MCF 10A (cell line): ENCODE measurements at regions not wholly inside any gene's neighbourhood (a gene's known extent, or its start where the extent isn't known, plus 50 kb on each side); places are given as distances from the start of the nearest gene placed in this dataset.

ENCODE experiments used
- BruUV-seq: library from RNA; stranded (reverse); fragments of 400-500 nt; replicated peaks from 2 replicates; lab custom pipeline; 2021; lab: Mats Ljungman, UMichigan
- CTCF ChIA-PET: fragments of 300-600 bp; sonication (Branson Sonifier 250); formaldehyde crosslinking; extraction: SDS; loops from one replicate; lab custom pipeline; 2021; ENCODE audit warnings: antibody characterized with exemption, inconsistent platforms; lab: Yijun Ruan, JAX
- POLR2A ChIA-PET: fragments of 300-600, 350-650 bp; sonication (Branson Sonifier 250); formaldehyde crosslinking; extraction: SDS; loops from one replicate; lab custom pipeline; 2020; ENCODE audit warnings: antibody characterized with exemption, inconsistent platforms; lab: Yijun Ruan, JAX
- DNase-seq: peaks from one replicate; pipeline ENCODE4 v3.0.0-alpha.2; 2018; ENCODE audit not compliant: unreplicated experiment
- H3K27ac Mint-ChIP-seq: one replicate; pipeline ENCODE4 v1.8.0; 2022; ENCODE audit warnings: mild to moderate bottlenecking, low read depth, mixed read lengths; ENCODE audit not compliant: unreplicated experiment
- H3K27me3 Mint-ChIP-seq: one replicate; pipeline ENCODE4 v1.8.0; 2022; ENCODE audit warnings: mixed read lengths; ENCODE audit not compliant: insufficient read depth, unreplicated experiment
- H3K36me3 Mint-ChIP-seq: one replicate; pipeline ENCODE4 v1.8.0; 2022; ENCODE audit warnings: mild to moderate bottlenecking, moderate library complexity, mixed read lengths; ENCODE audit not compliant: insufficient read depth, unreplicated experiment
- H3K4me1 Mint-ChIP-seq: one replicate; pipeline ENCODE4 v1.8.0; 2022; ENCODE audit warnings: mixed read lengths; ENCODE audit not compliant: insufficient read depth, unreplicated experiment
- H3K4me3 Mint-ChIP-seq: one replicate; pipeline ENCODE4 v1.8.0; 2022; ENCODE audit warnings: mild to moderate bottlenecking, moderate library complexity, mixed read lengths; ENCODE audit not compliant: unreplicated experiment
- H3K9me3 Mint-ChIP-seq: one replicate; pipeline ENCODE4 v1.8.0; 2022; ENCODE audit warnings: mixed read lengths; ENCODE audit not compliant: unreplicated experiment
- CTCF ChIP-seq: fragments of 200-600 bp; IDR thresholded peaks from one replicate; pipeline ENCODE4 v1.8.0; 2022; ENCODE audit warnings: antibody characterized with exemption, mild to moderate bottlenecking; ENCODE audit not compliant: unreplicated experiment
- intact Hi-C: fragments of 100-400 bp; cut with micrococcal nuclease; formaldehyde crosslinking; loops from 2 replicates; pipeline ENCODE4 v1.14.1; 2022

GRCh38 chr4:166239354-166239753 lies 366.3 kb downstream of the TLL1 start:
- ChIA-PET CTCF (no interaction called here), POLR2A (interaction anchor here (0.5 kb wide), 1 partner anchor 40 kb away, joined by 3 read pairs; no protein-coding TSS in a partner anchor)

GRCh38 chr4:166252487-166253402 lies 379.7 kb downstream of the TLL1 start:
- Mint-ChIP-seq H3K4me1 (no peaks in the 10 kb centered on the region), H3K4me3 (no peak overlapping the region), H3K27ac (no peak overlapping the region), H3K27me3 (no peaks in the 10 kb centered on the region), H3K36me3 (no peaks in the 10 kb centered on the region), H3K9me3 (no peaks in the 10 kb centered on the region)
- TF ChIP-seq CTCF: peak; percentile 45
- CTCF ChIA-PET: interaction anchor here (0.6 to 1.1 kb wide), 6 partner anchors 87 to 759 kb away, joined by 3 to 4 read pairs (median 3); no protein-coding TSS in a partner anchor
- BruUV-seq: no TSS peak
- DNase-seq: peak; percentile 47
- POLR2A ChIA-PET: no interaction called here
- intact Hi-C loops: loop anchor here (1.0 to 10.0 kb wide), 3 partner anchors 86 to 718 kb away; no protein-coding TSS in a partner anchor

More at GRCh38 chr4:166239354-166239753, 366.3 kb downstream of the TLL1 start:
- Mint-ChIP-seq H3K4me3 (no peak overlapping the region), H3K27ac (no peak overlapping the region), H3K9me3 (no peaks in the 10 kb centered on the region), H3K4me1 (no peaks in the 10 kb centered on the region), H3K36me3 (no peaks in the 10 kb centered on the region), H3K27me3 (no peaks in the 10 kb centered on the region)
- DNase-seq: no peak
- no peak for TF ChIP-seq CTCF
- no TSS peak for BruUV-seq
- intact Hi-C loops: no loop called here

- ChIA-PET POLR2A (no interaction called here), CTCF (interaction anchor here (0.6 to 0.7 kb wide), 2 partner anchors 243 to 423 kb away, joined by 3 read pairs; no protein-coding TSS in a partner anchor)
- H3K9me3 Mint-ChIP-seq: no peaks in the 10 kb centered on the region
- H3K4me3 Mint-ChIP-seq: no peak overlapping the region
- no peaks in the 10 kb centered on the region for H3K4me1 Mint-ChIP-seq
- no peak for DNase-seq
- no peak for TF ChIP-seq CTCF
- no peaks in the 10 kb centered on the region for H3K27me3 Mint-ChIP-seq
- H3K27ac Mint-ChIP-seq: no peak overlapping the region
- BruUV-seq: no TSS peak
- intact Hi-C loops: loop anchor here (10.0 kb wide), 1 partner anchor 722 kb away; no protein-coding TSS in a partner anchor
- H3K36me3 Mint-ChIP-seq: no peaks in the 10 kb centered on the region
Measured at GRCh38 chr4:166257276-166257675, 384.2 kb downstream of the TLL1 start.

- no peak overlapping the region for H3K4me3 Mint-ChIP-seq
- intact Hi-C loops: loop anchor here (10.0 kb wide), 1 partner anchor 723 kb away; no protein-coding TSS in a partner anchor
- DNase-seq: no peak
- POLR2A ChIA-PET: no interaction called here
- CTCF ChIA-PET: interaction anchor here (0.6 to 0.7 kb wide), 3 partner anchors 44 to 423 kb away, joined by 3 read pairs; no protein-coding TSS in a partner anchor
- no TSS peak for BruUV-seq
- no peaks in the 10 kb centered on the region for H3K9me3 Mint-ChIP-seq
- H3K36me3 Mint-ChIP-seq: no peaks in the 10 kb centered on the region
- H3K27me3 Mint-ChIP-seq: no peaks in the 10 kb centered on the region
- no peaks in the 10 kb centered on the region for H3K4me1 Mint-ChIP-seq
- H3K27ac Mint-ChIP-seq: no peak overlapping the region
- TF ChIP-seq CTCF: no peak
Measured at GRCh38 chr4:166257891-166258290, 384.9 kb downstream of the TLL1 start.
